ENCODE measurements at regions not wholly inside any gene's neighbourhood (a gene's known extent, or its start where the extent isn't known, plus 50 kb on each side); places are given as distances from the start of the nearest gene placed in this dataset.
"Not testable (repeated sequence)": the region's sequence is repeated elsewhere in the genome, so short reads cannot be mapped to it uniquely, and the experiment has no call there.

DNA sequence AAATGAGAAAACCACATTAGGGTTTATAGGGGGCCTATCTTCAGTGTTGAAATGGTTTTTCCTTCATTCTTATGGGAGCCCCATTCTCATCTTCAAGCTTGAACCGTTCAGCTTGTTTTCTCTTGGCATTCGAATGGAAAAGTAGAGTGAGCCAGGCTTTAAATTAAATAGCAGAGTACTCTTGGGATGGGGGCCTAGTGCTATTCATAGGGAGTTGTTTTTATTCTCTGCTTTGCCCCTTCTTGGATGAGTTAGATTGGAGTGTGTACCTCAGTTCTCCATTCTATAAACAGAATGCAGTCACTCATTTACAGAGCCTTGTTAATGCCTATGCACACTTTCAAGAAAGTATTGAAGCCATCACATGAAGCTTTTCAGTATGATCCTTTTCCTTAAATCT is 127.9 kb downstream of the FAM170A start (continued):
- TF ChIP-seq, protein P1, sequence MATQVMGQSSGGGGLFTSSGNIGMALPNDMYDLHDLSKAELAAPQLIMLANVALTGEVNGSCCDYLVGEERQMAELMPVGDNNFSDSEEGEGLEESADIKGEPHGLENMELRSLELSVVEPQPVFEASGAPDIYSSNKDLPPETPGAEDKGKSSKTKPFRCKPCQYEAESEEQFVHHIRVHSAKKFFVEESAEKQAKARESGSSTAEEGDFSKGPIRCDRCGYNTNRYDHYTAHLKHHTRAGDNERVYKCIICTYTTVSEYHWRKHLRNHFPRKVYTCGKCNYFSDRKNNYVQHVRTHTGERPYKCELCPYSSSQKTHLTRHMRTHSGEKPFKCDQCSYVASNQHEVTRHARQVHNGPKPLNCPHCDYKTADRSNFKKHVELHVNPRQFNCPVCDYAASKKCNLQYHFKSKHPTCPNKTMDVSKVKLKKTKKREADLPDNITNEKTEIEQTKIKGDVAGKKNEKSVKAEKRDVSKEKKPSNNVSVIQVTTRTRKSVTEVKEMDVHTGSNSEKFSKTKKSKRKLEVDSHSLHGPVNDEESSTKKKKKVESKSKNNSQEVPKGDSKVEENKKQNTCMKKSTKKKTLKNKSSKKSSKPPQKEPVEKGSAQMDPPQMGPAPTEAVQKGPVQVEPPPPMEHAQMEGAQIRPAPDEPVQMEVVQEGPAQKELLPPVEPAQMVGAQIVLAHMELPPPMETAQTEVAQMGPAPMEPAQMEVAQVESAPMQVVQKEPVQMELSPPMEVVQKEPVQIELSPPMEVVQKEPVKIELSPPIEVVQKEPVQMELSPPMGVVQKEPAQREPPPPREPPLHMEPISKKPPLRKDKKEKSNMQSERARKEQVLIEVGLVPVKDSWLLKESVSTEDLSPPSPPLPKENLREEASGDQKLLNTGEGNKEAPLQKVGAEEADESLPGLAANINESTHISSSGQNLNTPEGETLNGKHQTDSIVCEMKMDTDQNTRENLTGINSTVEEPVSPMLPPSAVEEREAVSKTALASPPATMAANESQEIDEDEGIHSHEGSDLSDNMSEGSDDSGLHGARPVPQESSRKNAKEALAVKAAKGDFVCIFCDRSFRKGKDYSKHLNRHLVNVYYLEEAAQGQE (IDR thresholded peaks at IDR 0.05; ENCODE audit: low read depth, low read length), result no peak
- no peak for TF ChIP-seq FOXM1 (IDR thresholded peaks at IDR 0.05; ENCODE audit: low read depth)
- TF ChIP-seq, protein P2, sequence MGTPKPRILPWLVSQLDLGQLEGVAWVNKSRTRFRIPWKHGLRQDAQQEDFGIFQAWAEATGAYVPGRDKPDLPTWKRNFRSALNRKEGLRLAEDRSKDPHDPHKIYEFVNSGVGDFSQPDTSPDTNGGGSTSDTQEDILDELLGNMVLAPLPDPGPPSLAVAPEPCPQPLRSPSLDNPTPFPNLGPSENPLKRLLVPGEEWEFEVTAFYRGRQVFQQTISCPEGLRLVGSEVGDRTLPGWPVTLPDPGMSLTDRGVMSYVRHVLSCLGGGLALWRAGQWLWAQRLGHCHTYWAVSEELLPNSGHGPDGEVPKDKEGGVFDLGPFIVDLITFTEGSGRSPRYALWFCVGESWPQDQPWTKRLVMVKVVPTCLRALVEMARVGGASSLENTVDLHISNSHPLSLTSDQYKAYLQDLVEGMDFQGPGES (IDR thresholded peaks at IDR 0.05; ENCODE audit: low read depth, low read length), result no peak
- TF ChIP-seq CHD2 (IDR thresholded peaks at IDR 0.05; ENCODE audit: low read length, partially characterized antibody), result no peak
- TF ChIP-seq POLR2AphosphoS5 (IDR thresholded peaks at IDR 0.05; ENCODE audit: low read depth, low read length), result no peak

- H2AFZ ChIP-seq (ENCODE audit: low read depth); POLR2A ChIA-PET; CTCF ChIA-PET: not testable (repeated sequence)
Measured at GRCh38 chr5:119769695-119770693, 140.6 kb downstream of the FAM170A start.

DNA sequence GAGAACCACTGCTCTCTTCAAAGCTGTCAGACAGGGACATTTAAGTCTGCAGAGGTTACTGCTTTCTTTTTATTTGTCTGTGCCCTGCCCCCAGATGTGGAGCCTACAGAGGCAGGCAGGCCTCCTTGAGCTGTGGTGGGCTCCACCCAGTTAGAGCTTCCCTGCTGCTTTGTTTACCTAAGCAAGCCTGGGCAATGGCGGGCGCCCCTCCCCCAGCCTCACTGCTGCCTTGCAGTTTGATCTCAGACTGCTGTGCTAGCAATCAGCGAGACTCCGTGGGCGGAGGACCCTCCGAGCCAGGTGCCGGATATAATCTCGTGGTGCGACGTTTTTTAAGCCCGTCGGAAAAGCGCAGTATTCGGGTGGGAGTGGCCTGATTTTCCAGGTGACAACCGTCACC is 150.8 kb downstream of the FAM170A start:
- H3K27ac ChIP-seq (ENCODE audit: low read depth in 2 of 2, low read length in 1 of 2); H3K27me3 ChIP-seq (ENCODE audit: insufficient read depth); H3F3A ChIP-seq (replicated peaks; ENCODE audit: insufficient read depth); H3K4me1 ChIP-seq (ENCODE audit: control insufficient read depth in 1 of 2, insufficient read depth in 2 of 2, low read depth in 1 of 2, low read length in 1 of 2); H4K20me1 ChIP-seq (ENCODE audit: insufficient read depth); DNase-seq; H3K9me3 ChIP-seq; CTCF ChIA-PET; POLR2A ChIA-PET; H3K4me3 ChIP-seq (ENCODE audit: low read depth in 2 of 2, low read length in 1 of 2); H3K4me2 ChIP-seq; H3K9ac ChIP-seq; H3K79me2 ChIP-seq (ENCODE audit: insufficient read depth); H3K36me3 ChIP-seq (replicated peaks in 1 of 2; ENCODE audit: control insufficient read depth in 1 of 2, insufficient read depth in 2 of 2, low read length in 1 of 2); H3K9me2 ChIP-seq; H2AFZ ChIP-seq (ENCODE audit: low read depth): not testable (repeated sequence)
- WGBS (ENCODE audit: low lambda C conversion rate), result 75% methylated on average over 13 of the region's 15 CpGs

More at GRCh38 chr5:119769695-119770693, 140.6 kb downstream of the FAM170A start:
- not testable (repeated sequence) for H3F3A ChIP-seq (replicated peaks; ENCODE audit: insufficient read depth); H3K9ac ChIP-seq; H3K4me3 ChIP-seq (ENCODE audit: low read depth in 2 of 2, low read length in 1 of 2); H3K27ac ChIP-seq (ENCODE audit: low read depth in 2 of 2, low read length in 1 of 2); H3K36me3 ChIP-seq (replicated peaks in 1 of 2; ENCODE audit: control insufficient read depth in 1 of 2, insufficient read depth in 2 of 2, low read length in 1 of 2); H4K20me1 ChIP-seq (ENCODE audit: insufficient read depth); H3K4me2 ChIP-seq; H3K27me3 ChIP-seq (ENCODE audit: insufficient read depth); H3K9me2 ChIP-seq; H3K79me2 ChIP-seq (ENCODE audit: insufficient read depth); H3K9me3 ChIP-seq; H3K4me1 ChIP-seq (ENCODE audit: control insufficient read depth in 1 of 2, insufficient read depth in 2 of 2, low read depth in 1 of 2, low read length in 1 of 2); DNase-seq
- 54% methylated on average over 8 of the region's 11 CpGs for WGBS (ENCODE audit: low lambda C conversion rate)
